ENCODE measurements at regions not wholly inside any gene's neighbourhood (a gene's known extent, or its start where the extent isn't known, plus 50 kb on each side); places are given as distances from the start of the nearest gene placed in this dataset.
A peak's percentile ranks its signal among the peaks of the same experiment; 100 is the strongest.

DNA sequence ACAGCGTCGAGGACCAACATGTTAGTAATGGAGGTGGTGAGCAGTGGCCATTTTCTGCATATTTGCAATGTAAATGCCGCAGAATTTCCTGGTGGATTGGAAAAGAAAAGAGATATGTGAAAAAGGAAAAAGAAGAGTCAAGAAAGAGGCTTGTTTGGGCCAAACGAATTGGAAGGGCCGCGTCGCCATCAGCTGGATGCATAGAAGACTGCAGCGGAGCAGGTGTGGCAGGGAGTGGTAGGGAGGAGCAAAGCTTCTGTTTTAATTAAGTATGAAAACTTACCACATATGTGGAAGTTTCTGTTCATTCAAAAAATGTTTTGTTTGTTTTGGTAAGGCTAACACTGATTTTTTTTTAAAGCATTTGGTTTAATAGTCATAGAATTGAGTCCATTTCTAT lies 690.7 kb downstream of the NCAM2 start:
- TF ChIP-seq TAF1 (IDR thresholded peaks at IDR 0.05; ENCODE audit: borderline replicate concordance, low read depth, low read length) (no peak), NRF1 (IDR thresholded peaks at IDR 0.05; ENCODE audit: low read depth, low read length) (no peak), RAD21 (IDR thresholded peaks at IDR 0.05; ENCODE audit: low read length) (peak; percentile 69), EP300 (IDR thresholded peaks at IDR 0.05; ENCODE audit: borderline replicate concordance in 1 of 2, low read depth in 1 of 2, low read length in 1 of 2) (no peak), JUND (IDR thresholded peaks at IDR 0.05) (no peak)
- TF ChIP-seq, protein P1, sequence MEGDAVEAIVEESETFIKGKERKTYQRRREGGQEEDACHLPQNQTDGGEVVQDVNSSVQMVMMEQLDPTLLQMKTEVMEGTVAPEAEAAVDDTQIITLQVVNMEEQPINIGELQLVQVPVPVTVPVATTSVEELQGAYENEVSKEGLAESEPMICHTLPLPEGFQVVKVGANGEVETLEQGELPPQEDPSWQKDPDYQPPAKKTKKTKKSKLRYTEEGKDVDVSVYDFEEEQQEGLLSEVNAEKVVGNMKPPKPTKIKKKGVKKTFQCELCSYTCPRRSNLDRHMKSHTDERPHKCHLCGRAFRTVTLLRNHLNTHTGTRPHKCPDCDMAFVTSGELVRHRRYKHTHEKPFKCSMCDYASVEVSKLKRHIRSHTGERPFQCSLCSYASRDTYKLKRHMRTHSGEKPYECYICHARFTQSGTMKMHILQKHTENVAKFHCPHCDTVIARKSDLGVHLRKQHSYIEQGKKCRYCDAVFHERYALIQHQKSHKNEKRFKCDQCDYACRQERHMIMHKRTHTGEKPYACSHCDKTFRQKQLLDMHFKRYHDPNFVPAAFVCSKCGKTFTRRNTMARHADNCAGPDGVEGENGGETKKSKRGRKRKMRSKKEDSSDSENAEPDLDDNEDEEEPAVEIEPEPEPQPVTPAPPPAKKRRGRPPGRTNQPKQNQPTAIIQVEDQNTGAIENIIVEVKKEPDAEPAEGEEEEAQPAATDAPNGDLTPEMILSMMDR (IDR thresholded peaks at IDR 0.05) = peak; percentile 63

Data from SK-N-SH (cell line).